ENCODE measurements at regions not wholly inside any gene's neighbourhood (a gene's known extent, or its start where the extent isn't known, plus 50 kb on each side); places are given as distances from the start of the nearest gene placed in this dataset.
A peak's percentile ranks its signal among the peaks of the same experiment; 100 is the strongest.

GRCh38 chr16:50467559-50467942, 80.6 kb upstream of the NKD1 start:
- Histone ChIP-seq H3K27me3 (ENCODE audit: control insufficient read depth in 4 of 4, insufficient read depth in 4 of 4, low read length in 3 of 4) (no peaks in the 10 kb centered on the region), H3K27ac (ENCODE audit: low read depth in 1 of 2, low read length in 2 of 2) (no peak overlapping the region), H3K4me3 (ENCODE audit: low read depth in 1 of 3, low read length in 3 of 3) (peak overlapping the region in 1 of 3 donors; percentile 46), H3K4me1 (ENCODE audit: control insufficient read depth in 4 of 4, insufficient read depth in 4 of 4, low read length in 3 of 4) (peaks cover 0 to 8% (median 4%) of the 10 kb centered on the region in 4 donors), H3K9ac (ENCODE audit: low read depth in 1 of 2, low read length in 2 of 2) (no peak overlapping the region), H3K9me3 (ENCODE audit: control insufficient read depth in 4 of 4, low read length in 3 of 4) (no peaks in the 10 kb centered on the region), H3K36me3 (ENCODE audit: control insufficient read depth in 4 of 4, insufficient read depth in 3 of 4, low read depth in 1 of 4, low read length in 3 of 4) (no peaks in the 10 kb centered on the region)
- no peak for DNase-seq (ENCODE audit: low spot score)
- TF ChIP-seq TAF1 (conservative IDR thresholded peaks at IDR 0.05): no peak
- 58% methylated on average over 13 of the region's 13 CpGs for WGBS

- TF ChIP-seq FOXA1 (IDR thresholded peaks at IDR 0.05) (no peak), EGR1 (IDR thresholded peaks at IDR 0.05; ENCODE audit: low read depth in 2 of 2) (no peak), SP1 (IDR thresholded peaks at IDR 0.05) (no peak), RXRA (IDR thresholded peaks at IDR 0.05) (no peak), FOXA2 (IDR thresholded peaks at IDR 0.05) (no peak), RAD21 (IDR thresholded peaks at IDR 0.05) (no peak), NR2F2 (IDR thresholded peaks at IDR 0.05) (no peak), MAX (IDR thresholded peaks at IDR 0.05) (no peak), YY1 (IDR thresholded peaks at IDR 0.05) (no peak), JUND (IDR thresholded peaks at IDR 0.05) (no peak), ATF3 (IDR thresholded peaks at IDR 0.05) (no peak), GABPA (IDR thresholded peaks at IDR 0.05 in 1 of 2, conservative IDR thresholded peaks at IDR 0.05 in 1 of 2) (no peak), REST (IDR thresholded peaks at IDR 0.05) (no peak), HNF4G (IDR thresholded peaks at IDR 0.05) (no peak), TAF1 (conservative IDR thresholded peaks at IDR 0.05) (no peak), ZBTB33 (IDR thresholded peaks at IDR 0.05) (no peak), CTCF (IDR thresholded peaks at IDR 0.05; ENCODE audit: low read depth, low read length, missing input control) (no peak), HNF4A (conservative IDR thresholded peaks at IDR 0.05) (no peak)
- no peaks in the 10 kb centered on the region for H3K36me3 ChIP-seq (ENCODE audit: control insufficient read depth in 4 of 4, insufficient read depth in 3 of 4, low read depth in 1 of 4, low read length in 3 of 4)
- H3K9me3 ChIP-seq (ENCODE audit: control insufficient read depth in 4 of 4, low read length in 3 of 4): no peaks in the 10 kb centered on the region
- no peak for DNase-seq (ENCODE audit: low spot score)
- H3K27me3 ChIP-seq (ENCODE audit: control insufficient read depth in 4 of 4, insufficient read depth in 4 of 4, low read length in 3 of 4): no peaks in the 10 kb centered on the region
- no peak overlapping the region for H3K4me3 ChIP-seq (ENCODE audit: low read depth in 1 of 3, low read length in 3 of 3)
- H3K9ac ChIP-seq (ENCODE audit: low read depth in 1 of 2, low read length in 2 of 2): no peak overlapping the region
- peaks cover 4 to 12% (median 7%) of the 10 kb centered on the region in 4 donors for H3K4me1 ChIP-seq (ENCODE audit: control insufficient read depth in 4 of 4, insufficient read depth in 4 of 4, low read length in 3 of 4)
- no peak overlapping the region for H3K27ac ChIP-seq (ENCODE audit: low read depth in 1 of 2, low read length in 2 of 2)
- 89% methylated on average over 2 of the region's 2 CpGs for whole genome bisulfite sequencing
Observed at GRCh38 chr16:50466170-50466569, 82.0 kb upstream of the NKD1 start.
